ENCODE measurements at regions not wholly inside any gene's neighbourhood (a gene's known extent, or its start where the extent isn't known, plus 50 kb on each side); places are given as distances from the start of the nearest gene placed in this dataset.

GRCh38 chr10:35783305-35783838 is 141.3 kb upstream of the FZD8 start:
- no peak for TF ChIP-seq CTCF (IDR thresholded peaks at IDR 0.05 in 4 of 5, conservative IDR thresholded peaks at IDR 0.05 in 1 of 5)
- TF ChIP-seq POLR2A (IDR thresholded peaks at IDR 0.05), result no peak

All from gastrocnemius medialis (tissue), 4 donors.